M059J (cell line): ENCODE measurements at regions not wholly inside any gene's neighbourhood (a gene's known extent, or its start where the extent isn't known, plus 50 kb on each side); places are given as distances from the start of the nearest gene placed in this dataset.
"Not testable (repeated sequence)": the region's sequence is repeated elsewhere in the genome, so short reads cannot be mapped to it uniquely, and the experiment has no call there.

Experiments
- DNase-seq: peaks from one replicate; pipeline ENCODE4 v3.0.0-alpha.2; 2012; ENCODE audit warnings: low read depth

DNA sequence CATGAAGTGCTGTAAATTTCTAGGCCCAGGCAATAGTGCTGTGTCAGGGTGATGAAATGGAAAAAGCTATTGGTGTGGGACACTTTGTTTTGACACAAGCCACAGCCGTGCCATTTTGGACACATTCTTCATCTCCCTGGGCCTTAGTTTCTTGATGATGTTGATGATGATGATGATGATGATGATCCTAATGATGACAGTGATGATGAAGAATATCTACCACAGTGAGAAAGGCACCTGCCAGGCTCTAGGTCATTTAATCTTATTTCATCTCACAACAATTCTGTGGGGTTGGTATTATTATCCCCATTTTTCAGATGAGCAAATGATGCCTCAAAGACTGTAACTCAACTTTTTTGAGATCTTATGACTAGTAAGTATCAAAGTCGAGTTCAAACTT, 102.2 kb upstream of the STC2 start:
- no peak for DNase-seq

DNA sequence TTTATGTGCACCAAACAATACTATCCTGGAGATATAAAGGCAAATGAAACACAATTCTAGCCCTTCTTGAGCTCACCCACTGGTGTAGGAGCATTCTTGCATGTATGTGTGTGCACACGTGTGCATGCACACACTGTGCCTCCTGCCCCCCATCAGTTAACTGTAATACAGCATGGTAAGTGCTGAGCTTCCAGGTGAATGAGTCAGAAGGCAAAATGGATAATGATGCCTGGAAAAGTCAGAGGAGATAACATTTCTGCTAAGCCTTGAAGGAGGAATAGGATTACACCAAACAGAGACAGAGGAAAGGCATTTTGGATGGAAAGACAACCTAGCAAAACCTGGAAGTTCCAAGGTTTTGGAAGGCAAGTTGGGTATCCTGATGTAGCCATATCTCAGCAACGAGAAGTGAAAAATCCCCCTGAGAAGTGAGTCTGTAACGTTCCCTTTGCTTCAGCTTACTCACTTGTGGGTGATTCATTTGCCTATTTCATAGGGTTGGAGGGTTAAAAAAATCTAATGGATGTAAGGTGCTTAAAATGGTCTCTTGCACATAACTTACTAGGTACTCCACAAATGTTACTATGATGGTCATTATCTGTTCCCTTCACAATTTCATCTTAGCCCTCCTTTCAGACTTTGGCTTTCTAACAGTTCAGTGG, 101.4 kb upstream of the STC2 start:
- DNase-seq: peak; percentile 61

DNA sequence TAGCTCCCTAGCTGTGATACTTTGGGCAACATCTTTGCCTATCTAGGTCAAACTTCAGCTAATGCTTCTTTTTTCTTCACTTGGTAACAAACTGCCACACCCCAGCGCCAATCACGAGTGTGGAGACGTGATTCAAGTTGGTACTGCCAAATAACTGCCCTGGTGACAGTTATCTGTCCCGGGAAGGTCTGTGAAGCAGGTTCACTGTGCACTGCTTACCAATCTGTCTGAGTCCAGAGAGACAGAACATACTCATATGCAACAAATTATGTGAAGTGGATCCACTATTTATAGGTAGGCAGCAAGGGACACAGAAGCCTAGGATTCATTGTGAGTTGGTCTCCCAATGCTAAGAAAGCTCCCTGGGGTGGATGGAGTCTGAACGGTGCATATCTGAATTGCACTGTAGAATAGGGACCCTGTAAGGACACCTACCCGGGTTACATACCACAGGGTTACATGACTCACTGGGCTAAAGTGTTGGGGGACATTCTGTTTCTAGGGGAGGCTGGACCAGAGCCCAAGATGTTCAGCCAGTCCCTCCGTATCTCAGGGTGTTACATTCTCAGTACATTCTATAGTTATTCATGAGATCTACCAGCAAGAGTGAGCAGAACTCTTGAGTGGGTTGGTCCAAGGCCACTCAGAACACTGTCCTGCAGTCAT, 95.4 kb upstream of the STC2 start:
- DNase-seq: no peak

DNA sequence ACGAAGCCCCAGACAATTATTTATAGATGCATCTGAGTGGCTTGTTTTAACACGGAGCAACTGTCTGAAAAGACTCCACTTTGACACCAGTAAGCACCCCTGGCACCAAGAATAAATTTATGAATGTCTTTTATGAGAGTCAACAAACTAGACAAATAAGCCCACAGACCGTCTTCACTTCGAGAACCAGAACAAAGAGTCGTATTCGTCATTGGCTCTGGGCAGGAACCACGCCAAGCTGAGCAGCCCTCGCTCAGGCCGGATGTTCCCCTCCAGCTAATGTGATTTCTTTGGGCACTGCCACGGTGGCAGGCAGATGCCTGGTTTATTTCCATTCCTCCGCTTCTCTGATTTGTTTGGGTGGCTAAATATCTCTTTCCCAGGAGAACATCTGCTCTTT, 91.9 kb upstream of the STC2 start:
- peak; percentile 76 for DNase-seq

DNA sequence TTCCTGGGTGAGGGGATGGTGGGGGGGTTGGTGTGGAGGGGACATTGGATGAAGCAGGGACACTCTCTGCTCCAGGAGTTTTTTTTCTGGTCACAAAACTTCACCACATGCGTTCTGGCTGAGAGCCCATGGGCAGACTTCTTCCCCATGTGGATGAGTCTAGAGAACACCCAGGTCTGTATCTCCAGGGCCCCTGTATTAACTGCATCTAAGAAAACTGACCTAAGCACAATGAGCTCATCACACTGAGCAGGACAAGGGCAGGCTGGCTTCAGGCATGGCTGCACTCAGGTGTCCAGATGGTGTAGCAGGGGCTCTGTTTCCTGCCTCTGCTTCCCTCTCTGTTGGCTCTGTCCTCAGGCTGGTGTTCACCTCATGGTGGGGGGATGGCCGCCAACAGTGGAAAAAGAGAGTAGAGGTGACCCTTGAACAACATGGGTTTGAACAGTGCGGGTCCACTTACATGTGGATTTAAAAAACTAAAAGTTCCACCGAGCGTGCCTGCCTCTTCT, 85.3 kb upstream of the STC2 start:
- DNase-seq: no peak

DNA sequence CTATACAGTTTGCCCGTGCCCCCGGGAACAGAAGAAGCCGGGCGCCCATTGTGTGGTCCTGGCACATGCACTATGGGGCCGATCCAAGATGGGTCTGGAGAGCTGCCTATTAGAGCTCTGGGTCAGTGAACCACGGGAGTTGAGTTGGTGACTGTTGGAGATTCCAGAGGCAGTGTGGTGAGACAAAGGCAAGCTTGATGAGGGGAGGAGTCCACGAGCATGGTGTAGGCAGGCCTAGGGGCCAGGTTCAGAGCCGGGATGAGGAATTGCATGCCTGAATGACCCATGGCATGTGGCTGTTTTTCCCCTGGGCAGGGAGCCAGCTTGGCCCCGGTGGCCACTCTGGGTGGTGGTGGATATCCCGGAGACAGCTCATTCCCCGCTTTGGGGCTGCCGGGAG, 84.4 kb upstream of the STC2 start:
- peak; percentile 83 for DNase-seq

DNA sequence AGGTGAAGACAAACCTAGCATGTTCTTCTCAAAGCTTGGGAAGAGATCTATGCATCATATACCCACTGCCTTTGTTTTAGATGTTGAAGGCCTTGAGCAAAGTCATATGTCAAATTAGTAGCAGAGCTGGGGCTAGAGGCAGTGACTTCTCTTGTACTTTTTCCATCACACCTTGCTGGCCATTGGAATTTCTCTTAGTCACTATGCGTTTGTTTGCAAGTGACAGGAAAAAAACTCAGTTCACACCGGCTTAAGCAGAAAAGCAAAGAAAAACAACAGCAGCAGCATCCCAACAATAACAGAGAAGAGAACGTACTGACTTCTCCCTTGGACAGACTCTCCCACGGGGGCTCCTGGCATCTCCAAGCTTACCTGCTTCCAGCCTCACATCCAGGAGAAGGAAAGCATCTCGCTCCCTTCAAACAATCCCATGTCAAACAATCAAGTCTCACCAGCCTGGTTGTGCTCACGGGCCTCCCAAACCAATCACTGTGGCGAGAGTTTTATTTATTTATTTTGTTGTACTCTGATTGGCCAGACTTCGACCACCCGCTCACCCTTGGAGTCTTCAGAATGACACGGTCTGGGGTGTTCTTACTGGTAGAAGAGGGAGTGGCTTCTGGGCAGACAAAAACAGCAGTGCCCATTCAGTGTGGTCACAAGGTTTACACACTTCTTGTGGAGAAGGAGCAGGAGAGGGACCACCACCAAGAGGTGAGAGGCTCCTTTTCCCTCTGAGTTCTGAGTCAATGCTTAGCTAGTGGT, 83.8 kb upstream of the STC2 start:
- DNase-seq: no peak

DNA sequence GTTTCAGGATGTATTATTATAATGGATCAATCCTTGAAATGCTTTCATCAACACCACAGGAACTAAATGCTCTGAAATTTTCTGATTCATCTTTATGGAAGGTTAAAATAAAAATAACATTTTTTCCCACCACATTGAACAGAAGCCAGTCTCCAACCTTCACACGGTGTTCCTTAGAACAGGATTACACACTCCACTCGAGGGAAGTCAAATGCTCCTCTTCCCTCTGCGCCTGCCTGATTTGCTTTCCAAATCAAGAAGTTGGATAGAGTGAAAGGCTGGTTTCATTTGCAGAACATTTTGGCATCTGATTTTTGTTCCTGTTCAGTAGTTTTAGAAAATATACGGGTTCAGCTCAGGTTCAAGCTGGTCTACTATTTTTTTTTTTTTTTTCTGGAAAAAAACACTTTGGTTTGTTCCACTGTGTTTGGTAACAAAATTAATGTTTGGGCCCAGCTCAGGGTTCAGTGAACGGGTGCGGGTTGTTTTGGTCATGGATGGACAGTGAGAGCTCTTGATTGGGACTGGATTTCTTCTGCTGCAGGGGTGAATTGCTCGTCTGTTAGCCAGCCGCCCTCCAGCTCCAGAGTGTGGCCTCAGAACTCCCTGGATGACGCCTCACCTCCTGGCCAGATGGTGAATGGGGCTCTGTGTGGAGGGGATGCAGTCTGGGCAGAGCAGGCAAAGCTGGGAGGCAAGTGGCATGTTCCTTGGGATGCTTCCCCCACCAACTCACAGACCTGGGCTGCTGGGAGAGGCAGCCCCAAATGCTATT, 82.4 kb upstream of the STC2 start:
- no peak for DNase-seq

DNA sequence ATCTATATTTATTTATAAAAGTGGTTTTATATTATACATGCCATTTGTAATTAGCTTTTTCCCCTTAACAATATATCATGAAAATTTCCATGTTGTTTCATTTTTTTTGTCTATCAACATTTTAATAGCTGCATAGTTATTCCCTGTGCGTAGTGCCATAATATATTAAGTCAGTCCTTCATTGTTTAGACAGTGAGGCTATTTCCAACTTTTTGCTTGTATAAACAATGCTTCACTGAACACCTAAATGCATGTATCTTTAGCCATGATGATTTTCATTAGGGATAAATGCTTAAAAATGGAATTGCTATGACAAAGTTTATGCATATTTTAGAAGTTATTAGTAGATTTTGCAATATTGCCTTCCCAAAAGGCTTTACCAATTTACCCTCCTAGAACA, 80.7 kb upstream of the STC2 start:
- DNase-seq: no peak

DNA sequence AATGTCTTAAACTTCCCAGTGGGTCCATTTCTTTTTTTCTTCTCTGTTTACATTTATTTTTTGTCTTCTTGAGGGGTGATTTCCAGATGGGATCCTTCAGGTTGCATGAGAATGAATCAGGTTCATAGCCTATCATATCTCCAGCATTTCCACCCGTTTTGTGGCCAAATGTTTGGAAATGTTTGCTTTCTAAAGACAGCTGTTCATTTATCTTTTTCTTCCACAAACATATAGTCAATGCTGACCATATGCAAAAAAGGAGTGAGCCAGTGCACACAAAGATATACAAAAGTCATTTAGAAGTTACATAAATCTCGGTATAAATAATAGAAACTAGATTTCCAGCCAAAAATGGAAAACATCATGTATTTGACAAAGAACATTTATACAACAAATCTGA, 71.6 kb upstream of the STC2 start:
- DNase-seq: no peak

DNA sequence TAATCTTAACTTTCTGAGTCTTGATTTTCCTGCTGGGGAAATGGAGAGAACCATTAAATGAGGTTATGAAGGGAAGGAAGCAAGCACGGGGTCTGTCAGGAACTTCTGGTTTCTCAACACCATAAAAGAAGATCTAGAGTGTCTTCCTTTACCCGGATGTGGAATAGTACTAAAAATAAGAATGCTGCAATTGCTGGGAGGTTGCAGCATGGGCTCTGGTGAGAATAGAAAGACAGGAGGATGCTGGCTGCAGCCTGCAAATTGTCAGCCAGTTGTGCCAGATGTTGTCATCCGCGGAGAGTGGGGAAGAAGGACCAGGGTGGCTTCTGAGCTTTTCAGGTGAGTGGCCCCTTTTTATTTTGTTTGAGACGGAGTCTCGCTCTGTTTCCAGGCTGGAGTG, 69.3 kb upstream of the STC2 start:
- DNase-seq: no peak

DNA sequence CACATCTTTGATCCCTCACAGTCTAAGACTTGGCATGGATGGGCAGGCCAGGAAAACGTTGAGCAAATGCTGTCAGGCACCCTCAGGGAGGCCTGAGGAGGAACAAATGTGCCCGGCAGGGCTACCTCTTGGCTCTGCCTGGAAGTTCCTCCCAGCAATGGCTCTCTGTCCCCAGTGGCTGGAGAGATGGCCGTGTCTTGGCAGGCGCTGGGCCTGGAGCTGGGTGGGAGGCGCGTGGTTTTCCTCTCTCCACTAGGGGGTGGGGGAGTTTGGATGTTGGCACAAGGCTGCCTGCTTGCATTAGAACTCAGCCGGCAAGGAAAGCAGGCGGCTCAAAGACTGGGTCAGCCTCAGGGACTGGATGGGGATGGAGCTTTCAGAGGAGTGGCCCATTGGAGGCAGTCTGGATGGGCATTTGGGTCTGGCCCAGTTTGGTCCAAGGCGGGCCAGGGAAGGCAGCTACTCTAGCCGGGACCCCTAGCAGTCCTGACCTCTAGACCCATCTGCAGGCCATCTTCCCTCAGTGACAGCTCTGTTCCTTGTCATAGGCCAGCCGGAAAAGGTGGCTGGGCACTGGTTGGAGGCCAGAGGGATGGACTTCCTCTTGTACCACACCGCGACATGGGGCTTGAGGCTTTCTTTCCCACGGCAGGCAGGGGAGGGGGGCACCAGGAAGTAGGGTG, 68.2 kb upstream of the STC2 start:
- DNase-seq: no peak

DNA sequence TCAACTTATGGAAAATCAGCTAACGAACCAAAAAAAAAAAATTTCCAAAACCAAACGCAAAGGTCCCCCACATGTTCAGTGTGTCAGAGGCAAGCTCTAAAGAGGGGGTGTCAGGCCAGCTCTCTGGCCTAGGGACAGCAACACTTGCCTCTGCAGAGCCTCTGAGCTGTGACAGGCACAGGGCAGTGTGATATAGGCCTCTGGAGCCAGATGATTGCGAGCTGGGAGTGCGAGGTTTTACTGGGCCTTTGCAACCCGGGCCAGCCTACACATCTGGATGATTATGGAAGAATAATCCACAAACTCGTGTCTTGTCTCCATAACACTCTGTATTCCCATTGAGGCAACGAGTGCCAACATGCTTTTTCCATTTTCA, 67.7 kb upstream of the STC2 start:
- no peak for DNase-seq

DNA sequence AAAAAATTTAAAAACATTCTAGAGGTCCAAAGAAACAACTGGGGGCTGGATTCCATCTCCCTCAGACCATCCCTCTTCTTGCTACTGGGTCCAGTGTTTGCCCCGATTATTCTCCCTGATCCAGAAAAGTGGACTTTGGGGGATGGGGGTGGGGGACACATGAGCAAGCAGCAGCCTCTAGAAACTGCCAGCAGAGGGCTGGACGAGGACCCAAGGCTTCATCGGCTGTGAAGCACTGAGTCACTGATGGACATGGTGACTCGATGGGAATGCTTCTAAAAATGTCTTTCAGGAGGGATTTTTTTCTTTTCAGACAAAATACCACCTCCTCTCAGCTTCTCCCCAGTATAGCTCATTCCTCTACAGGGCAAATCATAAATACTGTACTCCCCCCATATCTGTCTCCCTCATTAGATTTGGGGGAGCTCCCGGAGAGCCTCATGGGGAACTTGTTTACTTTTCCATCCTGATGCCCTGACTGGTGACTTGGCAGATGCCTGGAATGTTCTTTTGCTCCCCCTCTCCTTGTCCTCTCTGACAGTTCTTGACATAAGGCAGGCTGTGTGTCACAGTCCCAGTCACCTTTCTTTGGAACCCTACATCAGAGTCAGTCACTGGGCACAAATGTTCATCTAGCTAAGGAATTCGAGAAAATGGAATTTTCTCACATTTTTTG, 67.2 kb upstream of the STC2 start:
- DNase-seq: peak; percentile 74

DNA sequence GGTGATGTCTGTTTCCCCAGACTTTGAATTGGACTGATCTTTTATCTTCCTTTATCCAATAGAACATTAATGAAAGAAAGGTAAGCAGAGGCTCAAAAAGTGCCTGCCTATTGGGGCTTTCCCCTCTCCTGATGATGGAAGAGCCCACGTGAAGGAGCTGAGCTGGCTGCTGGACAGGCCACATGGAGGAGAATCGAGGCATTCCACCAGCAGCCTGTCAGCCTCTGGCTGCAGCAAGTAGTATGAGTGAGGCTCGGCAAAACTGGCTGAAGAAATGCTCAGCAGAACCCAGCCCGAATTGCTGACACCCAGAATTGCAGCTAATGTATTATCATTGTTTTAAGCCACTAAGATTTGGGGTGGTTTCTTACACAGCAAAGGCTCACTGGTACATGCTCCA, 66.5 kb upstream of the STC2 start:
- DNase-seq: no peak

DNA sequence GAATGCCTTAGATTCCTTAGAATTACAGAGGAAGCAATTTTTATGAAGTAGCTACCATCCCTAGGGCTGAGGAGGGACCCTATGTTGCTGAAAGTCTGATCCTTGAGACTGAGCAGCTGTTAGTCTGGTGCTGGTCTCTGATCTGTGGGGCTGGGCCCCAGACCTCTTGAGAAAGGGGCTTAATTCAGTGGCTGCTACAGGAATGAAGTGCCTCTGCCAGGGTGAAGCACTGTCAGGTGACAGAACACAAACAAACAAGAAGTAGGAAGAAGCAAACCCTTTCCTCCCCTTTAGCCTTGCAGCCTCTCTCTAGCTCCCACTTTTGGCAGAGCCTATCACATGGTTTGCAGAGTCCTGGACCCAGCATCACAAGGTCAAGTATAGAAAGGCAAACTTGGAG, 64.0 kb upstream of the STC2 start:
- DNase-seq: no peak

DNA sequence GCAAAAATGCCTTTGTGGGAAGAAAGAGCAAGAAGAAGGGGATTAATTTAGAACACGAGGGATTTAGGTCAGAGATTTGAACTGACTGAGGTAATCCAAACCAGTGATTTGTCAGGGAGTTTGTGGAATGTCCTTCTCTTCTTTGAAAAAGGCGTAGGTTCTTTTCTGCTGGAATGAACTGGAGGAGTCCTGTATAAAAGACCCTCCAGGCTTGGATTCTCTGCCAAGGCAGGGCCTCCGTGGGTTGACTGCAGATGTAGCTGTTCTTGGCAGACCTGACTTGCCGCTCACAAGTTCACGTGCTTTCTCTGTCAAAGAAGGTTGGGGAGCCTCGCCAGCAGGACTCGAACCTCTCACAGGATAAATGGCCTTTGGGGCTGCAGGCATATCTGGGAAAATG, 62.8 kb upstream of the STC2 start:
- no peak for DNase-seq

DNA sequence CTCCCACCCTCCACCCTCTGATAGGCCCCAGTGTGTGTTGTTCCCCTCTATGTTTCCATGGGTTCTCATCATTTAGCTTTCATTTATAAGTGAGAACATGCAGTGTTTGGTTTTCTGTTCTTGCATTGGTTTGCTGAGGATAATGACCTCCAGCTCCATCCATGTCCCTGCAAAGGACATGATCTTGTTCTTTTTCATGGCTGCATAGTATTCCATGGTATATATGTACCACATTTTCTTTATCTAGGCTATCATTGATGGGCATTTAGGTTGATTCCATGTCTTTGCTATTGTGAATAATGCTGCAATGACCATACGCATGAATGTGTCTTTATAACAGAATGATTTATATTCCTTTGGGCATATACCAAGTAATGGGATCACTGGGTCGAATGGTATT, 59.1 kb upstream of the STC2 start:
- DNase-seq: not testable (repeated sequence)

DNA sequence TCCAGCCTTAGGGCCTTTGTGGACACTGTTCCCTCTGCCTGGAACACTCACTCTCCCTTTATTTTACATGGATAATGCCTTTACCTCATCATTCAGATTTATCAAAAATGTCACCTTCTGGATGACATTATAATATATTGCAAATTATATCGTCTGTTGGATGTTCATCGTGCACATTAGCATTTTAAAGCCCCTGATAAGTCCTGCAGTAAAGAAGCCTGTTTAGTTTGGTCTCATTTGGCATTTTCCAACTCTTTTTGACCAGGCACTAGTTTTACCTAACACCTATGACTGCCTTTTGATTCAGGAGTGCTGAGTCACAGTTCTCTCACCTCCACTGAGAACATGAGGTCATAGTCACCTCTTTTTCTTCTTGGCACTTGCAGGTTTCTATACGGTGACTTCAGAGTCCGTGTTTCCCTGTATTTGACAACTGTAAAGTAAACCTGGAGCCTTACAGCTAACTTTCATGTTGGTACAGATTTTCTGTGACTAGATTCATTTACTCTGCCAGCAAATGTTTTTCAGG, 57.7 kb upstream of the STC2 start:
- peak; percentile 30 for DNase-seq

DNA sequence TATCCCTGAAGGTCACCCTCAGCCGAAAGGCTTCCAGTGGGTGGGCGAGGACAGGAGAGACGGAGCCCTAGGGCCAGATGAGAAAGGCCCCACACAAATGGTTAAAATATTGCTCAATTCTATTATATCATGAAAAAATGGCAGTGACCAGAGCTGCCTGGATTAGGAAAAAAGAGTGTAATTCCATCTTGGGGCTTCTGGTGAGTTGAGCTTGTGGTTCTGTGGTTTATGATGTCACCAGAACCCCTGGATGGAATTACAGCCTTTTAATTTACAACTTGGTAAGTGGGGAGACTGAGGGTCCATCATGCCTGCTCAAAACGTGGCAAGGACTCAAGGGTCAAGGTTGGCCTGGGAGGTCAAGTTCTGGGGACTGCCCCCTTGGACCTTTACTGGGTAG, 55.5 kb upstream of the STC2 start:
- DNase-seq: peak; percentile 68

DNA sequence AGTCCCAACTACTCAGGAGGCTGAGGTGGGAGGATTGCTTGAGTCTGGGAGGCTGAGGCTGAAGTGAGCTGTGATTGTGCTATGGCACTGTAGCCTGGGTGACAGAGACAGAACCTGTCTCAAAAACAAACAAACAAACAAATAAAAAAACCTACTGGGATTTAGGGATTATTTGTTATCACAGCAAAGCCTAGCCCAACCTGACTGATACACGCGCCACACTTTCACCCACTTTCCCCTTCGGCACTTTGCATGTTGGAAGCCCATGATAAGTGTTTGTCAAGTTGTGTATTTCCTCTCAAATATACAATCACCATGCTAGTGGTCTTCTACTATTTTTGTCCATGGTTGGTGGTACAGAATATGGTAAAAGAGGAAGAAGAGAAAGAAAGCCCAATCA, 50.5 kb upstream of the STC2 start:
- no peak for DNase-seq
